ENCODE measurements at regions not wholly inside any gene's neighbourhood (a gene's known extent, or its start where the extent isn't known, plus 50 kb on each side); places are given as distances from the start of the nearest gene placed in this dataset.

DNA sequence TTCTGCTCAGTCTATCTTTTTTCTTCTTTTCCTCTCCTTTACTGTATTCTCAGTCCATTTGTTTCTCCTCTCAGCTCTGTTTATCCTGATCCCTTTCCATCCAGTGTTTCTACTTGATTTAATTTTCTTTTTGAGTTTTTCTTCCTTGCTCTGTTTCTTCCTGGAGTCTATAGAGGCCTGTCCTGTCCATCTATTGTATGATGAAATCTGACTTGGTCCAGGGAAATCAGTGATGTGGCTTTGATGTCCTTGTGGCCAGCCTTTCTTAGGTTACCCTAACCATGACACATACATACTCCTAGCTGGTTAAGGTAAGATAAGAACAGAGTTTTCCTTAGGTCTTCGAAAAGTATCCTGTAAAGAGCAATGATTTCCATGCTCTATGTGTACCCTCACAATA lies 89.3 kb upstream of the LNX1 start:
- TF ChIP-seq, protein P1, sequence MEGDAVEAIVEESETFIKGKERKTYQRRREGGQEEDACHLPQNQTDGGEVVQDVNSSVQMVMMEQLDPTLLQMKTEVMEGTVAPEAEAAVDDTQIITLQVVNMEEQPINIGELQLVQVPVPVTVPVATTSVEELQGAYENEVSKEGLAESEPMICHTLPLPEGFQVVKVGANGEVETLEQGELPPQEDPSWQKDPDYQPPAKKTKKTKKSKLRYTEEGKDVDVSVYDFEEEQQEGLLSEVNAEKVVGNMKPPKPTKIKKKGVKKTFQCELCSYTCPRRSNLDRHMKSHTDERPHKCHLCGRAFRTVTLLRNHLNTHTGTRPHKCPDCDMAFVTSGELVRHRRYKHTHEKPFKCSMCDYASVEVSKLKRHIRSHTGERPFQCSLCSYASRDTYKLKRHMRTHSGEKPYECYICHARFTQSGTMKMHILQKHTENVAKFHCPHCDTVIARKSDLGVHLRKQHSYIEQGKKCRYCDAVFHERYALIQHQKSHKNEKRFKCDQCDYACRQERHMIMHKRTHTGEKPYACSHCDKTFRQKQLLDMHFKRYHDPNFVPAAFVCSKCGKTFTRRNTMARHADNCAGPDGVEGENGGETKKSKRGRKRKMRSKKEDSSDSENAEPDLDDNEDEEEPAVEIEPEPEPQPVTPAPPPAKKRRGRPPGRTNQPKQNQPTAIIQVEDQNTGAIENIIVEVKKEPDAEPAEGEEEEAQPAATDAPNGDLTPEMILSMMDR (IDR thresholded peaks at IDR 0.05; ENCODE audit: insufficient read depth, low read depth, low read length): no peak
- CTCF ChIA-PET: interaction anchor here (1.0 kb wide), 1 partner anchor 188 kb away, joined by 4 read pairs; no protein-coding TSS in a partner anchor
- H3K36me3 ChIP-seq (ENCODE audit: control insufficient read depth, insufficient read depth, low read length): no peaks in the 10 kb centered on the region
- H3K4me3 ChIP-seq (ENCODE audit: low read depth, low read length): no peak overlapping the region
- POLR2A ChIA-PET: no interaction called here
- DNase-seq (ENCODE audit: low read depth): no peak
- no peaks in the 10 kb centered on the region for H3K27me3 ChIP-seq (ENCODE audit: control insufficient read depth, insufficient read depth, low read length)

DNA sequence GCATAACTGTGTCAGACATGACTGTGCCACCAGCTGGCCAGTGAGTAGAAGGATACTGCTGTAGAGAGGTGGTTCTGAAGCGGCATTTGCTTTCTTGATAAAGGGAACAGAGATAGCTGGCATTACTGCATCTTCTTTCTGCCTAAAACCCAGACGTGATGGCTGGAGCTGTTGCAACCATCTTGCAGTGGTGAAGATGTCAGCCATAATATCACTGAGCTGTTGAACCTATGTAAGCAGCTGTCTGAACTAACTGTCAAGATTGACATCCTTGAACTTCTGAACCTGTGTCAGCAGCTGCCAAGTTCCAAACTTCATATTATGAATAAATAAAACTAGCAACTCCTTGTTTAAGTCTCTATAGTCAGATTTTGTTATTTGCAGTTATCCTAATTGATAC lies 88.9 kb upstream of the LNX1 start:
- POLR2A ChIA-PET: no interaction called here
- H3K36me3 ChIP-seq (ENCODE audit: control insufficient read depth, insufficient read depth, low read length): no peaks in the 10 kb centered on the region
- CTCF ChIA-PET: interaction anchor here (1.0 kb wide), 1 partner anchor 187 kb away, joined by 4 read pairs; no protein-coding TSS in a partner anchor
- H3K27me3 ChIP-seq (ENCODE audit: control insufficient read depth, insufficient read depth, low read length): no peaks in the 10 kb centered on the region
- no peak overlapping the region for H3K4me3 ChIP-seq (ENCODE audit: low read depth, low read length)
- TF ChIP-seq, protein P1 (IDR thresholded peaks at IDR 0.05; ENCODE audit: insufficient read depth, low read depth, low read length): no peak
- no peak for DNase-seq (ENCODE audit: low read depth)

DNA sequence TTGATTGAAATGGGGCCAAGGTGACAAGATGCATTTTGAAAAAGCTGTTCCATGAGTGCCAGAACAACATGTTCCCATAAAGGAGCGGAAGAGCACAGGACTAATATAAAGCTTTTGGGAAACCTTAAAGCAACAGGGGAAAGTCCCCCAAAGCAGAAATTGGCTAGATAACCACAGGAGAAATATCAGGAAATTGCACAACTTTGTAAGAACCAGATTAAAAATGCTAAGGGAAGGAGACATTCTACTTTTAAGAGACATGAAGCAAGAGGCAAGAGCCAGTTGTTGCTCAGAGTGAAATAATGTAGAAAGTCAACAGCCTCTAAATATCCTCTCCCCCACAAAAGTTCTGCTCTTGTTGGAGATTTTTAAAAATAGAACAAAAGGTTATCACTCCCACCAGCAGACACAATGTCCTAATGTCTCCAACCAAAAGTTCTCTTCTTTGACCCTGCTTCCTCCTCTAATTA lies 85.2 kb upstream of the LNX1 start:
- no peaks in the 10 kb centered on the region for H3K27me3 ChIP-seq (ENCODE audit: control insufficient read depth, insufficient read depth, low read length)
- DNase-seq (ENCODE audit: low read depth): peak; percentile 55
- no peaks in the 10 kb centered on the region for H3K36me3 ChIP-seq (ENCODE audit: control insufficient read depth, insufficient read depth, low read length)
- POLR2A ChIA-PET: no interaction called here
- TF ChIP-seq, protein P1 (IDR thresholded peaks at IDR 0.05; ENCODE audit: insufficient read depth, low read depth, low read length): no peak
- CTCF ChIA-PET: interaction anchor here (2.1 kb wide), 1 partner anchor 558 kb away, joined by 5 read pairs; no protein-coding TSS in a partner anchor
- H3K4me3 ChIP-seq (ENCODE audit: low read depth, low read length): no peak overlapping the region

DNA sequence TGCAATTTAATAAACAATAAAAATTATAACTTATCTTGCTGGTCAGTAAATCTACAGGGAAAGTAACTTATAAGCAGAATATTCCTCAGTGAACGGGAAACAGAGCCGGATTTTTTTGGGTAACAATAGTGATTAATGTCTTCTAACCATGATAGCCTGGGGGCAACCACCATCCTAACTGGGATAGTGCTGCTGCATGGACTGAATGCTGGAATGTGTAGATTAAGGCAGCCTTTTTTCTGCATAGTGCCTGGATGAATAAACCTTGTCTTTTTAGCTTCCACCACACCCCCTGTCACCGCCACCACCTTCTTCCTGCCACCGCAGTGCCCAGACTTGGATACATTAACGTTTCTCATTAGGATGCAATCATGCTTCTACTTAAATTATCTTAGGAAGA lies 83.6 kb upstream of the LNX1 start:
- no peaks in the 10 kb centered on the region for H3K36me3 ChIP-seq (ENCODE audit: control insufficient read depth, insufficient read depth, low read length)
- CTCF ChIA-PET: interaction anchor here (0.9 kb wide), 1 partner anchor 32 kb away, joined by 3 read pairs; no protein-coding TSS in a partner anchor
- POLR2A ChIA-PET: no interaction called here
- H3K27me3 ChIP-seq (ENCODE audit: control insufficient read depth, insufficient read depth, low read length): no peaks in the 10 kb centered on the region
- no peak overlapping the region for H3K4me3 ChIP-seq (ENCODE audit: low read depth, low read length)
- no peak for DNase-seq (ENCODE audit: low read depth)
- TF ChIP-seq, protein P1 (IDR thresholded peaks at IDR 0.05; ENCODE audit: insufficient read depth, low read depth, low read length): no peak

DNA sequence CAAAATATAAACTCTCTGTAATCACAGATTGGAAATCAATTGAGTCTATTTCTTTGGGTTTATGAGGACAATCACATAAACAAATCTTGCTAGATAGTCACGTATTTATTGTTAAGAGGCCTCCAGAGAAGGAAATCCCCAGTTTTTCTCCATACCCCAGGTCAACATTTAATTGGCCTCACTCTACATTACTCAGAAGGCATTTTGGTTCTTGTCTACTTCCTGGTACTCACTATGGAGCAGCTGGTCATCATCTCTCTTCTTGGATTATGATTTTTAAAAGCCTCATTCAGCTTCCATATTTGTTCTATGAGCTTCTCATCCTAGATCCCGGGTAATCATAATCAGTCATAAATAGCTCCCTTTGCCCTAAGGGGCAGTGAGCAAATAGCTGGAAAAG lies 81.6 kb upstream of the LNX1 start:
- no peak overlapping the region for H3K4me3 ChIP-seq (ENCODE audit: low read depth, low read length)
- TF ChIP-seq, protein P1 (IDR thresholded peaks at IDR 0.05; ENCODE audit: insufficient read depth, low read depth, low read length): no peak
- H3K36me3 ChIP-seq (ENCODE audit: control insufficient read depth, insufficient read depth, low read length): no peaks in the 10 kb centered on the region
- DNase-seq (ENCODE audit: low read depth): no peak
- ChIA-PET POLR2A (no interaction called here), CTCF (interaction anchor here (1.2 to 1.4 kb wide), 3 partner anchors 10 to 18 kb away, joined by 4 read pairs; no protein-coding TSS in a partner anchor)
- H3K27me3 ChIP-seq (ENCODE audit: control insufficient read depth, insufficient read depth, low read length): no peaks in the 10 kb centered on the region
